Tibial artery (tissue), 4 donors: ENCODE measurements at regions not wholly inside any gene's neighbourhood (a gene's known extent, or its start where the extent isn't known, plus 50 kb on each side); places are given as distances from the start of the nearest gene placed in this dataset.

ENCODE experiments used
- DNase-seq, 2 donors: peaks; one replicate each; pipeline ENCODE4 v3.0.0-alpha.2; 2019
- H3K27ac ChIP-seq, 2 donors: fragments of 200-600 bp; sonication (generic) in 1 of 2; 1 replicate in 1 of 2; 2 replicates in 1 of 2; pipeline ENCODE4 v1.5.1; 2018 to 2019; ENCODE audit warnings: mild to moderate bottlenecking in 1 of 2
- H3K27me3 ChIP-seq, 2 donors: fragments of 200-600 bp; sonication (generic) in 1 of 2; one replicate each; pipeline versions ENCODE4 v1.5.1 to v1.6.0; 2016 to 2019
- H3K36me3 ChIP-seq, 3 donors: fragments of 200-600 bp; sonication (generic) in 2 of 3; one replicate each; pipeline ENCODE4 v1.5.1; 2016 to 2019; ENCODE audit warnings: mild to moderate bottlenecking in 2 of 3
- H3K4me1 ChIP-seq, 4 donors: fragments of 200-600 bp; sonication (generic) in 2 of 4; 1 replicate in 3 of 4; 2 replicates in 1 of 4; pipeline ENCODE4 v1.5.1; 2016 to 2019
- H3K4me3 ChIP-seq, 2 donors: fragments of 200-600 bp; sonication (generic) in 1 of 2; 1 replicate in 1 of 2; 2 replicates in 1 of 2; pipeline ENCODE4 v1.5.1; 2018 to 2019; ENCODE audit warnings: mild to moderate bottlenecking in 2 of 2
- H3K9me3 ChIP-seq, 3 donors: fragments of 200-600 bp; sonication (generic) in 1 of 3; one replicate each; pipeline ENCODE4 v1.5.1; 2016 to 2019
- intact Hi-C: fragments of 100-400 bp; cut with DNase I; formaldehyde crosslinking; loops from one replicate; pipeline ENCODE4 v1.15.0; 2023; ENCODE audit warnings: low total_unique reads
- TF ChIP-seq, protein P1 (sequence below), 2 experiments: fragments of 200-600 bp in 1 of 2; fragments of 450-650 bp in 1 of 2; IDR thresholded peaks; one replicate each; pipeline ENCODE4 v1.5.1; 2017 to 2019; ENCODE audit warnings: antibody characterized with exemption in 2 of 2, mild to moderate bottlenecking in 1 of 2, moderate library complexity in 1 of 2

DNA sequence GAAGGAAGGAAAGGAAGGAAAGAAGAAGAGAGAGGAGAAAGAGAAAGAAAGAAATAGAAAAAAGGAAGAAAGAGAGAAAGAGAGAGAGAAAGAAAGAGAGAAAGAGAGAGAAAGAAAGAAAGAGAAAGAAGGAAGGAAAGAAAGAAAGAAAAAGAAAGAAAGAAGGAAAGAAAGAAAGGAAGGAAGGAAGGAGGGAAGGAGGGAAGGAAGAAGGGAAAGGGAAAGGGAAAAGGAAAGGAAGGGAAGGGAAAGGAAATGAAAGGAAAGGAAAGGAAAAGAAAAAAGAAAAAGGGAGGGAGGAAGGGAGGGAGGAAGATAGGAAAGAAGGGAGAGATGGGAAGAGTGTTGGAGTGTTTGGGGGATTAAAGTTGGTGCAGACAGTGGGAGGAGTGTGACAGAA, 450.1 kb downstream of the GBE1 start:
- intact Hi-C loops: no loop called here
- no peak overlapping the region for H3K27ac ChIP-seq
- no peaks in the 10 kb centered on the region for H3K4me1 ChIP-seq
- H3K9me3 ChIP-seq: no peaks in the 10 kb centered on the region
- no peaks in the 10 kb centered on the region for H3K36me3 ChIP-seq
- H3K27me3 ChIP-seq: no peaks in the 10 kb centered on the region
- TF ChIP-seq, protein P1, sequence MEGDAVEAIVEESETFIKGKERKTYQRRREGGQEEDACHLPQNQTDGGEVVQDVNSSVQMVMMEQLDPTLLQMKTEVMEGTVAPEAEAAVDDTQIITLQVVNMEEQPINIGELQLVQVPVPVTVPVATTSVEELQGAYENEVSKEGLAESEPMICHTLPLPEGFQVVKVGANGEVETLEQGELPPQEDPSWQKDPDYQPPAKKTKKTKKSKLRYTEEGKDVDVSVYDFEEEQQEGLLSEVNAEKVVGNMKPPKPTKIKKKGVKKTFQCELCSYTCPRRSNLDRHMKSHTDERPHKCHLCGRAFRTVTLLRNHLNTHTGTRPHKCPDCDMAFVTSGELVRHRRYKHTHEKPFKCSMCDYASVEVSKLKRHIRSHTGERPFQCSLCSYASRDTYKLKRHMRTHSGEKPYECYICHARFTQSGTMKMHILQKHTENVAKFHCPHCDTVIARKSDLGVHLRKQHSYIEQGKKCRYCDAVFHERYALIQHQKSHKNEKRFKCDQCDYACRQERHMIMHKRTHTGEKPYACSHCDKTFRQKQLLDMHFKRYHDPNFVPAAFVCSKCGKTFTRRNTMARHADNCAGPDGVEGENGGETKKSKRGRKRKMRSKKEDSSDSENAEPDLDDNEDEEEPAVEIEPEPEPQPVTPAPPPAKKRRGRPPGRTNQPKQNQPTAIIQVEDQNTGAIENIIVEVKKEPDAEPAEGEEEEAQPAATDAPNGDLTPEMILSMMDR (IDR thresholded peaks at IDR 0.05): no peak
- no peak for DNase-seq
- no peak overlapping the region for H3K4me3 ChIP-seq

GRCh38 chr3:81308306-81308705, 453.1 kb downstream of the GBE1 start:
- Histone ChIP-seq H3K27me3 (no peaks in the 10 kb centered on the region), H3K4me3 (no peak overlapping the region), H3K4me1 (no peaks in the 10 kb centered on the region), H3K36me3 (no peaks in the 10 kb centered on the region), H3K27ac (no peak overlapping the region), H3K9me3 (no peaks in the 10 kb centered on the region)
- intact Hi-C loops: no loop called here
- TF ChIP-seq, protein P1 (IDR thresholded peaks at IDR 0.05): no peak
- no peak for DNase-seq

- intact Hi-C loops: no loop called here
- no peaks in the 10 kb centered on the region for H3K9me3 ChIP-seq
- no peaks in the 10 kb centered on the region for H3K27me3 ChIP-seq
- no peaks in the 10 kb centered on the region for H3K4me1 ChIP-seq
- no peaks in the 10 kb centered on the region for H3K36me3 ChIP-seq
- H3K27ac ChIP-seq: no peak overlapping the region
- DNase-seq: no peak
- H3K4me3 ChIP-seq: no peak overlapping the region
- TF ChIP-seq, protein P1 (IDR thresholded peaks at IDR 0.05): no peak
Observed at GRCh38 chr3:81307221-81307620, 454.2 kb downstream of the GBE1 start.

DNA sequence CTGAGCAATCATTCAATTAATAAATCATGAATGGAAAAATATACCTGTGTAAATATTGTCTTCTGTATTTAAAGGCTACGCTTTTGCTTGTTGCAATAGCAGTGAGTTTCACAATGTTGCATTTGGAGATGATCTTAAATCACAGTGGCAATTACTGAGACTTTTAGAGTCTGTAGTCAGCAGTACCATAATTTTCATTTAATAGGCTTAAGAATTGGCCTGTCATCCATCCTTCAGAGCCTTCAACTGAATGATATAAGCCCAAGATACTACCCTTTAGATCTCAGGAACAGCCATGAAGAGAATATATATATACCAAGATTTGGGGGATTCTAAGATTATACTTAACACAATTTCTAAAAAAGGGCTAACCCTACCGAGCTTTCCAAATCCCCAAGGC, 458.1 kb downstream of the GBE1 start:
- intact Hi-C loops: no loop called here
- no peaks in the 10 kb centered on the region for H3K36me3 ChIP-seq
- TF ChIP-seq, protein P1 (IDR thresholded peaks at IDR 0.05): no peak
- no peaks in the 10 kb centered on the region for H3K27me3 ChIP-seq
- DNase-seq: no peak
- H3K9me3 ChIP-seq: no peaks in the 10 kb centered on the region
- H3K4me1 ChIP-seq: no peaks in the 10 kb centered on the region
- no peak overlapping the region for H3K27ac ChIP-seq
- no peak overlapping the region for H3K4me3 ChIP-seq

- no peak for DNase-seq
- intact Hi-C loops: no loop called here
Observed at GRCh38 chr3:81302045-81302444, 459.4 kb downstream of the GBE1 start.

More at GRCh38 chr3:81302045-81302444, 459.4 kb downstream of the GBE1 start:
- Histone ChIP-seq H3K27ac (no peak overlapping the region), H3K4me1 (no peaks in the 10 kb centered on the region), H3K27me3 (no peaks in the 10 kb centered on the region), H3K4me3 (no peak overlapping the region), H3K36me3 (no peaks in the 10 kb centered on the region), H3K9me3 (no peaks in the 10 kb centered on the region)
- TF ChIP-seq, protein P1 (IDR thresholded peaks at IDR 0.05): peak; percentile 50 to 51
